ENCODE measurements at regions not wholly inside any gene's neighbourhood (a gene's known extent, or its start where the extent isn't known, plus 50 kb on each side); places are given as distances from the start of the nearest gene placed in this dataset.

GRCh38 chr6:108734271-108734922 lies 113.8 kb upstream of the ARMC2 start:
- no peak for DNase-seq

GRCh38 chr6:108735310-108736001 lies 112.8 kb upstream of the ARMC2 start:
- no peak for DNase-seq

- DNase-seq, result no peak
These were observed 112.2 kb upstream of the ARMC2 start for GRCh38 chr6:108736002-108736361.

- DNase-seq, result no peak
These were observed 111.4 kb upstream of the ARMC2 start for GRCh38 chr6:108736832-108737231.

- peak; percentile 49 to 68 for DNase-seq
These were observed 110.4 kb upstream of the ARMC2 start for GRCh38 chr6:108737594-108738546.

- DNase-seq, result no peak
These were observed 109.4 kb upstream of the ARMC2 start for GRCh38 chr6:108738684-108739416.

GRCh38 chr6:108739496-108740330 lies 108.5 kb upstream of the ARMC2 start:
- DNase-seq, result no peak

- no peak for DNase-seq
These were observed 106.8 kb upstream of the ARMC2 start for GRCh38 chr6:108741331-108741989.

GRCh38 chr6:108742041-108742440 lies 106.2 kb upstream of the ARMC2 start:
- DNase-seq, result no peak

- no peak for DNase-seq
These were observed 103.8 kb upstream of the ARMC2 start for GRCh38 chr6:108744244-108744972.

GRCh38 chr6:108744996-108745395 lies 103.2 kb upstream of the ARMC2 start:
- no peak for DNase-seq

GRCh38 chr6:108745664-108746336 lies 102.4 kb upstream of the ARMC2 start:
- no peak for DNase-seq

GRCh38 chr6:108746366-108746765 lies 101.9 kb upstream of the ARMC2 start:
- no peak for DNase-seq

GRCh38 chr6:108746836-108747575 lies 101.2 kb upstream of the ARMC2 start:
- DNase-seq, result no peak

GRCh38 chr6:108748055-108748454 lies 100.2 kb upstream of the ARMC2 start:
- no peak for DNase-seq

- DNase-seq, result no peak
These were observed 99.3 kb upstream of the ARMC2 start for GRCh38 chr6:108748959-108749358.

GRCh38 chr6:108750801-108751200 lies 97.4 kb upstream of the ARMC2 start:
- DNase-seq, result no peak

GRCh38 chr6:108751282-108751681 lies 96.9 kb upstream of the ARMC2 start:
- DNase-seq, result no peak
